ENCODE measurements at regions not wholly inside any gene's neighbourhood (a gene's known extent, or its start where the extent isn't known, plus 50 kb on each side); places are given as distances from the start of the nearest gene placed in this dataset.

DNA sequence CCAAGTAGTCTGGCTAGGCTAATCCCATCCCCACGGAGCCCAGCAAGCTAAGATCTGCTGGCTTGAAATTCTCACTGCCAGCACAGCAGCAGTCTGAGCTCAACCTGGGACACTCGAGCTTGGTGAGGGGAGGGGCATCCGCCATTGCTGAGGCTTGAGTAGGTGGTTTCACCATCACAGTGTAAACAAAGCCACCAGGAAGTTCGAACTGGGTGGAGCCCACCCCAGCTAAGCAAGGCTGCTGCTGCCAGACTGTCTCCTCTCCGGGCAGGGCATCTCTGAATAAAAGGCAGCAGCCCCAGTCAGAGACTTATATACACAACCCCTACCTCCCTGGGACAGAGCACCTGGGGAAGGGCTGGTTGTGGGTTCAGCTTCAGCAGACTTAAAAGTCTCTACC, 639.6 kb downstream of the IQCM start:
- TF ChIP-seq CTCF (IDR thresholded peaks at IDR 0.05; ENCODE audit: low read depth, low read length, missing control alignments): no peak
- Histone ChIP-seq H3K27me3 (replicated peaks) (no peaks in the 10 kb centered on the region), H3K36me3 (replicated peaks) (no peaks in the 10 kb centered on the region), H3K27ac (no peak overlapping the region), H3K4me3 (ENCODE audit: low read depth, low read length) (no peak overlapping the region)
- no peak for DNase-seq
- in situ Hi-C loops (cut with HindIII; ENCODE audit: low pct_ligation_motif_present, low sequenced_read_pairs): no loop called here

DNA sequence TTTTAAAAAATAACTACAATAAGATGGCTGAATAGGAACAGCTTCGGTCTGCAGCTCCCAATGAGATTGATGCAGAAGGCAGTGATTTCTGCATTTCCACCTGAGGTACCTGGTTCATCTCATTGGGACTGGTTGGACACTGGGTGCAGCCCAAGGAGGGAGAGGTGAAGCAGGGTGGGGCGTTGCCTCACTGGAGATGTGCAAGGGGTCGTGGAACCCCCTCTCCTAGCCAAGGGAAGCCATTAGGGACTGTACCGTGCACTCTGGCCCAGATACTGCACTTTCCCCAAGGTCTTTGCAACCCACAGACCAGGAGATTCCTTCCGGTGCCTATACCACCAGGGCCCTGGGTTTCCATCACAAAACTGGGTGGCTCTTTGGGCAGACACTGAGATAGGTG, 640.1 kb downstream of the IQCM start:
- H3K36me3 ChIP-seq (replicated peaks): no peaks in the 10 kb centered on the region
- no peak for TF ChIP-seq CTCF (IDR thresholded peaks at IDR 0.05; ENCODE audit: low read depth, low read length, missing control alignments)
- no peak overlapping the region for H3K27ac ChIP-seq
- H3K27me3 ChIP-seq (replicated peaks): no peaks in the 10 kb centered on the region
- in situ Hi-C loops (cut with HindIII; ENCODE audit: low pct_ligation_motif_present, low sequenced_read_pairs): no loop called here
- no peak for DNase-seq
- no peak overlapping the region for H3K4me3 ChIP-seq (ENCODE audit: low read depth, low read length)

- no peak overlapping the region for H3K27ac ChIP-seq
- H3K36me3 ChIP-seq (replicated peaks): no peaks in the 10 kb centered on the region
- no peaks in the 10 kb centered on the region for H3K27me3 ChIP-seq (replicated peaks)
- peak; percentile 42 for DNase-seq
- TF ChIP-seq CTCF (IDR thresholded peaks at IDR 0.05; ENCODE audit: low read depth, low read length, missing control alignments): no peak
- no peak overlapping the region for H3K4me3 ChIP-seq (ENCODE audit: low read depth, low read length)
- in situ Hi-C loops (cut with HindIII; ENCODE audit: low pct_ligation_motif_present, low sequenced_read_pairs): no loop called here
Observed at GRCh38 chr4:149173241-149174013, 642.2 kb downstream of the IQCM start.

- Histone ChIP-seq H3K4me3 (ENCODE audit: low read depth, low read length) (no peak overlapping the region), H3K27ac (no peak overlapping the region), H3K36me3 (replicated peaks) (no peaks in the 10 kb centered on the region), H3K27me3 (replicated peaks) (no peaks in the 10 kb centered on the region)
- no peak for TF ChIP-seq CTCF (IDR thresholded peaks at IDR 0.05; ENCODE audit: low read depth, low read length, missing control alignments)
- in situ Hi-C loops (cut with HindIII; ENCODE audit: low pct_ligation_motif_present, low sequenced_read_pairs): no loop called here
- no peak for DNase-seq
Observed at GRCh38 chr4:149168645-149169044, 647.0 kb downstream of the IQCM start.

GRCh38 chr4:149166876-149167275, 648.8 kb downstream of the IQCM start:
- TF ChIP-seq CTCF (IDR thresholded peaks at IDR 0.05; ENCODE audit: low read depth, low read length, missing control alignments): no peak
- DNase-seq: no peak
- in situ Hi-C loops (cut with HindIII; ENCODE audit: low pct_ligation_motif_present, low sequenced_read_pairs): no loop called here
- Histone ChIP-seq H3K27me3 (replicated peaks) (no peaks in the 10 kb centered on the region), H3K36me3 (replicated peaks) (no peaks in the 10 kb centered on the region), H3K4me3 (ENCODE audit: low read depth, low read length) (no peak overlapping the region), H3K27ac (no peak overlapping the region)

GRCh38 chr4:149166365-149166764, 649.3 kb downstream of the IQCM start:
- H3K4me3 ChIP-seq (ENCODE audit: low read depth, low read length): no peak overlapping the region
- H3K27ac ChIP-seq: no peak overlapping the region
- no peaks in the 10 kb centered on the region for H3K27me3 ChIP-seq (replicated peaks)
- no peaks in the 10 kb centered on the region for H3K36me3 ChIP-seq (replicated peaks)
- in situ Hi-C loops (cut with HindIII; ENCODE audit: low pct_ligation_motif_present, low sequenced_read_pairs): no loop called here
- TF ChIP-seq CTCF (IDR thresholded peaks at IDR 0.05; ENCODE audit: low read depth, low read length, missing control alignments): no peak
- DNase-seq: no peak

Measured in brain microvascular endothelial cell (primary cell).